HG03439 (cell line): ENCODE measurements at regions not wholly inside any gene's neighbourhood (a gene's known extent, or its start where the extent isn't known, plus 50 kb on each side); places are given as distances from the start of the nearest gene placed in this dataset.
A peak's percentile ranks its signal among the peaks of the same experiment; 100 is the strongest.
"Not testable (repeated sequence)": the region's sequence is repeated elsewhere in the genome, so short reads cannot be mapped to it uniquely, and the experiment has no call there.

Experiments
- ATAC-seq: cut with Tn5 transposase; IDR thresholded peaks from one replicate; pipeline ENCODE4 v1.9.1; 2021; ENCODE audit warnings: mild to moderate bottlenecking, moderate library complexity; ENCODE audit not compliant: unreplicated experiment

DNA sequence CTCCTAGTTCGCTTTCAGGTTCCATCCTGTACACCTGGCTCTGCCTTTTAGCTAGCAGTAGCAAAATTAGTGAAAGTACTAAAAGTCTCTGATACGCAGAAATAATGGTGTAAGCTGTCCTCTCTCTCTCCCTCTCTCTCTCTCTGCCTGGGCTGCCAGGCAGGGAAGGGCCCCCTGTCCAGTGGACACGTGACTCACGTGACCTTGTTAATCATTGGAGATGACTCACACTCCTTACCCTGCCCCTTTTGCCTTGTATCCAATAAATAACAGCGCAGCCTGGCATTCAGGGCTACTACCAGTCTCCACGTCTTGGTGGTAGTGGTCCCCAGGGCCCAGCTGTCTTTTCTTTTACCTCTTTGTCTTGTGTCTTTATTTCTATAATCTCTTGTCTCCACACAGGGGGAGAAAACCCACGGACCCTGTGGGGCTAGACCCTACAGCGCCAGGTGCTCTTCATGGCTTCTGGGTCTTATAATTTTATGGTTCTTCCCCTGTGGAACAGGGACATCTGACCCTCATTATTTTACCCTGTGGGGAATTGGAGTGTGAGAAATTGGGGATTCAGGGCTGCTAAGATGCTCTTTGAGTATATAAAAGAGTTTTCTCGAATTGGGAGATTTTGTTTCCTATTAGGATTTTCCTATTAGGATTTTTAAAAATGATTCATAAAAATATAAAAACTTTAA, 1348.2 kb downstream of the GATA3 start:
- ATAC-seq, result not testable (repeated sequence)

DNA sequence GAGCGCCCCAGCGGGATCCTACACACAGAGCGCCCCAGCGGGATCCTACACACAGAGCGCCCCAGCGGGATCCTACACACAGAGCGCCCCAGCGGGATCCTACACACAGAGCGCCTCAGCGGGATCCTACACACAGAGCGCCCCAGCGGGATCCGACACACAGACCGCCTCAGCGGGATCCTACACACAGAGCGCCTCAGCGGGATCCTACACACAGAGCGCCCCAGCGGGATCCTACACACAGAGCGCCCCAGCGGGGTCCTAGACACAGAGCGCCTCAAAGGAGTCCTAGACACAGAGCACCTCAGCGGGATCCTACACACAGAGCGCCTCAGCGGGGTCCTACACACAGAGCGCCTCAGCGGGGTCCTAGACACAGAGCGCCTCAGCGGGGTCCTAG, 1352.7 kb downstream of the GATA3 start:
- not testable (repeated sequence) for ATAC-seq

DNA sequence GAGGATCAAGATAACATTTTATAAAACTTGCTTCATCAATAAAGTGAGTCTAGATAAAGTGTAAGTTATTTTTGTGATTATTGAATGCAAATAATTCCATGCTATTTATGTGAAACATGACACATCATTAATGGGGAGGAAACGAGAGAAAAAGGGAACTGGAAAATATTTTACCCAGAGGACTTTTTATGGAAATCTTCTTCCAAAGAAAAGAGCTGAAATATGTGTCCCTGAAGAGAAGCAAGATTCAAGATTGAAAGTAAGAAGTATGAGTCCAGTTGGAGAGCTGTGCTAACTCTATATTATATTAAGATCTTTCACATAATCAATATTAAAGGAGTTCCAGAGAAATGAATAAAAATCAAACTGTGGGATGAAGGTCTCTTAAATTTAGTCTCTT, 1361.8 kb downstream of the GATA3 start:
- ATAC-seq, result no peak

DNA sequence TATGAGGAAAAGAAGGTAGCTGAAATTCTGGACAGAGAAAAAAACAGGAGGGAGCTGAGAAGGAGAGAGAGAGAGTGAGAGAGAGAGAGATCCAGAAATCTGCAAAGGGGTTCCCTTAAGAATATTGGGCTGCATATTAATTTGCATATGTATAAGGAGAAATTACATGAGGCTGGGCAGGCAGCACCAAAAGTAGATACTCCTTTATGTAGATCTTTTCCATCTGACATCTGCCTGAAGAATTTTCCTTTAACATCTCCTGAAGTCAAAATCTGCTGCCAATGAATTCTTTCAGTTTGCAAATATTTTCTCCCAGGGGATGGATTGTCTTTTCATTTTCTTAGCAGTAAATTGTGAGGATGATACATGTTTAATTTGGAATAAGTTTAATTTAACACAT, 1365.3 kb downstream of the GATA3 start:
- no peak for ATAC-seq

DNA sequence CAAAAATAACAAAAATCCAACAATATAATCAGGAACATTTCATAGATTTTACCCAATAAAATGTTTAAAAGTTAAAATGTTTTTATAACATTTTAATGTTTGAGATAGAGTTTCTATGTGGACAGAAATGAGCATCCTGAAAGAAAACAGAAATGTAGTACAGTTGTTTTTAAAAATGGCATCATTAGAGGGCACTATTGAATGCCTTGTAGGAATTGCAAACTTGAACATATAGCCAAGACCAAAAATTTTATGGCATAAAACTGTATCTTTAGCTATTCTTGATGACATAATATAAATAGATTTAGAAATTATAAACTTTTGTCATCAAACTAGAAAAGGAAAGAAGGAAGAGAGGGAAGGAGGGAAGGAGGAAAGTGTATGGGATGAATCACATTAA, 1372.7 kb downstream of the GATA3 start:
- no peak for ATAC-seq

DNA sequence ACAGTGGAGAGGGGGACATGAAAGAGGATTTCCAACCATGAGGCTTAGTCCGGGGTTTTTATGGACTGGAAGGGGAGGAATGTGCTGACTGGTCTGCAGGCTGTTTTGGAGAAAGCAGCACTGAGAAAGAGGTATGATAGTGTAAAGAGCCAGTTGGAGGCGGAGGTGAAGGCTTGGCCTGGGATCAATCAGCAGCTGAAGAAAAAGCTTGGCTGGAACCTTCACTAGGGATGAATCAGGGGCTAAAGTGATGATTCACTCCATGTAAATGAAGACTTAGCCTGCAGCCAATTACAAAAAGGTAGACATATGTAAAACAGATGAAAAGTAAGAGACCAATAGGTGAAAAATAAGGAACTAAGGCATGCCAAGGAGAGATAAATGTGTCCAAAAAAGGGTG, 1382.6 kb downstream of the GATA3 start:
- no peak for ATAC-seq

DNA sequence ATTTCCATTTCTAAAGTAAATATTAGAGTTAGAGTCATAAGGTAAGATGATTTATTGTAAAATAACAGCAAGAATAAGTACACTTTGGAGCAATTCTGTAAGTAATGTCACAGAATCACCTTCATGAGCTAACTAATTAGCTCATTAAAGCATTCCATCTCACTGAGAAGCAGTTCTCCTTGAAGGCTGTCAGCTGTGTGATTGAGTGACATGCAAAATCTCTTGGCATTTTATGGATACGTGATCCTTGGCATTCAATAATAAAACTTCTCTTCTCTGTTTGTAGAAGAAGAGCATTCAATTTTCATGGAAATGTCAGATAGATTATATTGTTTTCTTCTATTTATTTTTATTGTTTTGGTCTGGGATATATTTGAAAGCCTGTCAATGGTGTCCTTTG, 1389.3 kb downstream of the GATA3 start:
- ATAC-seq, result no peak

DNA sequence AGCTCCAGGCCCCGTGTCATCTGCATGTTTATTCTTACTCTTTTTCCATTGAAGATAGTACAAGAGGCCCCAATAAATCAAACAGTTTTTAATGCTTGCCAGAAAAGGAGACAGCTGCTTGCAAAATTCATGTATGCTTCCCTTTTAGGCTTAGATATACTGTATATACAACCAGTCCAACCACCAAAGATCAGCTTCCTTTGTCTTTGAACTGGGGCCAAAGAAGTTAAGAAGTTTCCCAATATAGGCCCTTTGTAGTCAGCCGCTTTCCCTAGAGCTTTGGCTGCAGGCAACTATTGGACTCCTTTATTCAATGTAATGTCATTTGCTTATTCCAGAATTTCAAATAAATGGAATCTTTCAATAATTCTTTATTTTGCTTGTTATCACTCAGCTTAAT, 1395.0 kb downstream of the GATA3 start:
- ATAC-seq, result no peak

DNA sequence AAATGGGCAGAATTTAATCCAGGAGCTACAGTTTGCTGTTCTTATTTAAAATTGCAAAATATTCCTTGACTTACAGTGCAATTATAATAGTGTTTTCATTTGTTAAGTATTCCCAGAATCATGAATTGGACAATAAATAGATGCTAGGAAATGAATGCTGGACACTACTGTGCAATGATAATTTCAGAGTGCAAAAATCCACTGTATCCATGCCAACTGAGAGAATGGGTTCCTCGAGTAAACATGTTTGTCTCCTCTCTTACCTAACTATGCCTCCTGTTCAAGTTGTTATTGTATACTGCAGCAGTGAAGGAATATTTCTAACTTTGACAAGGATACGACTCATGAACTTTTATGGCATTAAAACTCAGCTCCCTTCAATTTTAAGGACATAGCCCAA, 1396.3 kb downstream of the GATA3 start:
- ATAC-seq, result no peak

DNA sequence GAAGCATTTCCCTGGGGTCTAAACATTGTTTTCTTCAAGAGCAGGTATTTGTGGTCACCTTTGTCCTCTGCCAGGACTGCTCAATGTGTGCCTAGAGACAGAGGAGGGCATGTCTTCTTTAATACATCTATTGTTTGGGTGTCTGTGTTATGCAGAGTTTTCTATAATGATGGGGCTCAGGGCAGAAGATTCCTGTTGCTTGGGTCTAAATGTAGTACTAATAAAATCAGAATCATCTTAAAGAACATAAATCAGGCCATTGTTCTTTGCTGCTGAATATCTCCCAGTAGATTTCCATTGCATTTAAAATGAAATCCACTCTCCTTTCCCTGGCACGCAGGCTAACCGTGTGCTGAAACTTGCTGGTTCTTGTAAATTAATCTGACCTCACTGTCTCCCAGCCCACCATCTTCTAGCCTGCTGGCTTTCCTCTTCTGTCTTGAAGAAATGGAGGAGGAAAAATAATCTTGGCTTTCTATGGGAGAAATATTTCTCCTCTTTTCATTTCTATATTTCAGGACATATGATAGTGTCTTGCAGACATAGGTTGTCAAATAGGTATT, 1396.8 kb downstream of the GATA3 start:
- ATAC-seq, result no peak

DNA sequence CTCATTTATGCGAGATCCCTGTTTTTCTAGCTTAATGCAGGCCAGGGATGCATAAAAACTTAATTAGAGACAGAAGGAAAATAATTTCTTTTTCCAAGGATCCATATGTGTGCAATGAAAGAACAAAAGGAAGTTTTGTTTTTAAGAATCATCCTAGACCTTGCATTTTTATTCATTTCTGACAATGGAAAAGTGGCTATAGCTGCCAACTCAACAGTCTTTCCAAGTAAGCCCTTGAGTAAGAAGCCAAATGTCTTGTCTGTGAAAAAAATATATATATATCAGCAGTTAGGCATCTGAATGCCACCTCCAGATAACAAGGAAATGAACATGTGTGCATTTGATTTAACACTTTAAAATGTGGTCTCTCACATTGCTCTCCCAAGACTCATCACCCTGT, 1397.6 kb downstream of the GATA3 start:
- ATAC-seq, result no peak

DNA sequence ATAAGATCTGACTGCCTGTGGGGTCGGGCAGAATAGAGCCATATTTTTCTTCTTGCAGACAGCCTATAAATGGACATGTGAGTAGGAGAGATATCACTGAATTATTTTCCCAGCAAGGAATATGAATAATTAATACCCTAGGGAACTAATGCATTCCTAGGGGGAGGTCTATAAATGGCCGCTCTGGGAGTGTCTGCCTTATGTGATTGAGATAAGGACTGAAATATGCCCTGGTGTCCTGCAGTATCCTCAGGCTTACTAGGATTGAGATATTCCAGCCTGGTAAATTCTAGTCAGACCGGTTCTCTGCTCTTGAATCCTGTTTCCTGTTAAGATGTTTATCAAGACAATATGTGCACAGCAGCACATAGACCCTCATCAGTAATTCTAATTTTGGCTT, 1399.4 kb downstream of the GATA3 start:
- not testable (repeated sequence) for ATAC-seq

DNA sequence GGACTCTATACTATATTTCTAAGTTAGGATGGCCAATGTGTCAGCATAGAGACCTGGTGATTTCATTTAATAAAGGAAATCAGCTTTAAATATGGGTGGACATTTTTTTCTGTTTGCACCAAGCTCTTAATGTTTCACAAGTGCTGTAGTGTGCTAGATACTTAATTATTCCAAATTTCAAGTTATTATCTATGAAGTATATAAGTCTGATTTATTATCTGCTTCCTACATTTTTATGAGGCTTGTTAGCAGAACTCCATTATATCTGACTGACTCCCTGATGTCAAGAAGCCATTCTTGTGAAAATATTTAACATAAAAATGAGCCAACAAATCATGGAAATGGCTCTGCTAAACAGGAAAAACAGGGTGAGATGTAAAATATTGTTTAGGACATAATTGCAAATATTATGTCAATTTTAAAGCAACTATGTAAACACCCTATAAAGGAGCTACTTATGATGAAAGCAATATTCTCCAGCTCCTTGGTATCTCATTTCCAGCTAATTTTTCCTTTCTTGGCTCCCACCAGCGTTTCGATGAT, 1415.2 kb downstream of the GATA3 start:
- no peak for ATAC-seq

DNA sequence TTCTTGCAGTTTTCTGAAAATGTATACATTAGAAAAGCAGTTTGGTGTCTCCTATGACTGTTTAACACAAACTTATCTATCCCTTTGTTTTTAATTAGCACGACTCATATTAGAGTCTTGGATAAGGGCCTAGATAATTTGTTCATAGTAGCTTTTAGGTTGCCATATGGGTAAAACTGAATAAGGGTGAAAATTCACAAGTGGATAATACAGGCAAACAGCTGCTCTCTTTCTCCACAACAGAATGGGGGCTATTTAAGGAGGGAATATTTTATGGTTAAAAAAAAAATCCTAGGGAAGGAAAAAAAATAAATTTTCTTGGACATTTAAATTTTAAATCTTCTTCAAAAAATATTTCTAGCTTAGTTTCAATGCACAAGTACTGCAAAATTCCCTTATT, 1416.1 kb downstream of the GATA3 start:
- no peak for ATAC-seq

DNA sequence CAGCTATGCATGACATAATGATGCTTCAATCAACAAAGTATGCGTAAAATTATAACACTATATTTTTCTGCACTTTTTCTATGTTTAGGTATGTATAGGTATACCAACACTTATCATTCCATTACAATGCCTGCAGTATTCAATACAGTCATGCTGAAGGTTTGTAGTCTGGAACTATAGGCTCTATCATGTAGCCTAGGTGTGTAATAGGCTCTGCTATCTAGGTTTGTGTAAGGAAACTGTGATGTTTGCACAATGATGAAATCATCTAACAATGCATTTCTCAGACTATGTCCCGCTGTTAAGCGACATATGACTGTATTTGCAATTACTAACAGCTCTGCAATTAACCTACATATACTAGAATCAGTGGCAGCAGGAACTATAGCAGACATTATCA, 1447.5 kb downstream of the GATA3 start:
- no peak for ATAC-seq

DNA sequence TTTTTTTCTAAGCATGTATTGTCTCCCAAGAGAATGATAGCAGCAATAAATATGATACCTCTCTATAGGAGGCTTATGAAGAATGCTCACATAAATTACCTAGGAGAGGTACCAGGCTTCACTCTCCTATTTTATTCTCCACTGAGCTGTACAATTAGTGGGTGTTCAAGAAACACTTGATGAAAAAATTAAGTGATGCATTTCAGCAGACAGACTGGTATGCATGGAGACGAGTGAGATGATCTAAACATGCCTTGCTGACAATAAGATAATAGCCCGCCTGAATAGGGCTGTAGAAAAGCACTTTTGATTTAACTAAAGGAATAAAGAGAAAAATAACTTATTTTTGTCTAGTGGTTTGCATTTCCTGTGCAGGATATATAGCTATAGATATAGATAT, 1449.7 kb downstream of the GATA3 start:
- ATAC-seq, result no peak

DNA sequence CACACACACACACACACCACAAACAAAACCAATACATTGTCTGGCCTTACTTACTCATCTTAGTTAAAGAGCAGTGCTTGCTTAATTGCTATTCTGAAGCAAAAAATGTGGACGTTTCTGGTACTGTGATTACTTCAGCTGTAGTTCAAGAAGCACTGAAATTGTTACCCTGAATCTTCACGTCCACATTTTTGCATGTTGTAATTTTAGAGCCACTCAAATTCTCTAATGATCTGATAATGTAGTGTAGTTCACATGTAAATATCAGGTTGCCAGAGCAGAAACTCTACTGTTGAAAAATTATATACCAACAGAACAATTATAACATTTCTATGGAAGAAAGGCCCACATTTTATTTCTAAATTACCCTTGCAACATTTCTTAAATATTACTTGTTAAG, 1451.1 kb downstream of the GATA3 start:
- ATAC-seq, result no peak

DNA sequence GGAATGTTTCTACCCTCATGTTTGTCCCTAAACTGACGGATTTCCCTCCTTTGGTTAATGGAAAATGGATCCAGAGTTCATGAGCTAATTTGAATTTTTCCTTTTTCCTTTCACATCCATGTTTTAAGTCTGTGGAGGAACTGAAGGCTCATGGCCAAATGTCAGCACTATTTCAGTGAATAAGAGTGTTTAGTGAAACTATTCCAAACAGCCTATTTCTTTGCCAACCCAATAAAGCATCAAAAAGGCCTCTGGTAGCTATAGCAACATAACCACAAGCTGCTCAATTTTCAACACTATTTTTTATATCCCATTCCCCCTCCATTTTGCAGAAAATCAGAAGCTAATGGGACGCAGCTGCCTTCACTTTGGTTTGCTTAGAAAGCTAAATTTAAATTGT, 1454.1 kb downstream of the GATA3 start:
- ATAC-seq, result no peak

DNA sequence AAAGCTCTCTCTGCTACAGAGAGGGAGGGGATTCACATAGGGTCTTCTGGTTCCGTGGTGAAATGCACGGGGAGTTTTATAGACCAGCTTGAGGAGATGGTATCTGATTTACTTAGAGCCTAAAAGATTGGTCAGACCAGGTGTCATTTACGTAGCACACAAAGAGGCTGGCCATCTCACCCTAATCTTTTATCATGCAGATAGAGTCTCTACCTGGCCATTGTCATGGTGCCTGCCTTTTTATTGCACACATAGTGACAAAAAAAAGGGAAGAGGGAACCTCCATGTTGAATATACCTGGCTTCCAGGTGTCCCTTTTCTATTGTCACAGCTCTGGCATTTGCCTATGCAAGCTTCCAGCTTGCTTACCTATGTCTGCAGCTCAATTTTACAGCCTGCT, 1456.1 kb downstream of the GATA3 start:
- ATAC-seq, result no peak

DNA sequence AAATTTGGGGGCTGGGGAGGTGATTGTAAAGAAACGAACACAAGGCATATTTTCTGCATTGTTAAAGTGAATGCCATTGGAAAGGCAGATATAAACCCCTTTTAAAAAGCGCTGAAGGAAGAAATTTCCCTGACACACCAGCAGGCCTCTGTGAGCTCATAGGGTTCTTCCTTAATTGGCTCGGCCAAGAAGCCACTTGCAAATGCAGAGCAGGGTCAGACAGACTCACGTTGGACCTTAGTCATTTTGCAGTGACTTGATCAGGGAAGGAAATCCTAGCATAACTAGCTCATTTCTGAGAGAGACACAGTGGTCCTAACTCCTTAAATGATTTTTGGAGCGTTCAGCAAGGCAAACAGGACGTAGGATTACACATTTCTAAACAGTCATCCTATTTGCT, 1461.4 kb downstream of the GATA3 start:
- no peak for ATAC-seq

DNA sequence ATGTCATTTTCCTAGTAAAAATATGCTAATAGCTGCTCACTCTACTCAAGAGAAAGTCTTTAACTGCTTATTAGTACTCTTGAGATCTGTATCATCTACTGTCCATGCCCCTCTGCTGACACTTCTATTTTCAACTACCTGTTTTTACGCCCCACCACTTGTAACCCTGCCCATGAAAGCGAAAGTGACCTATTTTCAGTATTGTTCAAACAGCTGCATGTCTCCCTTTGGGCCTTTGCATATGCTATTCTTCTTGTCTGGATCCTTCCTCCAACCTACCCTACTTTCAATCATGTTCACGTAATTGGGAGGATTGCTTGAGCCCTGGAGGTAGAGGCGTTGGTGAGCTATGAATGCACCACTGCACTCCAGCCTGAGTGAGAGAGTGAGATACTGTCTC, 1481.3 kb downstream of the GATA3 start:
- ATAC-seq, result peak; percentile 91

DNA sequence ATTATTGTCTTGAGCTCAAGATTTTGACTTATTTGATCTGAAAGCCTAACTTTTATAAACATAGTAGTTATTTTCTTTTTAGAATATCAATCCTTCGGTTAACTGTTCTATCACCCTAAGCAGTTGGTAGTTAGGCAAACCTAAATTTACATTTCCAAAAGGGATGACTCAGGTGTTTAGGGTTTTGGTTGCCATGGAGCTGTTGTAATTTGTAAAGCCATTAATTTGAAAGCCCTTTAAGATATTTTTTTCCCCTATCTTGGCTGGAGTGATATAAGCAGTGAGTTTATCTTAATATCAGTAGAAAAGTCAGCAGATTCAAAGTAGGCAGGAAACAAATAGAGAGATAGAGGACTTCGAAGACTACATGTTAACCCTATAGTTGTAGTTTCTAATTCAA, 1472.6 kb upstream of the CELF2 start:
- ATAC-seq, result no peak
